Keratinocyte (primary cell): ENCODE measurements at regions not wholly inside any gene's neighbourhood (a gene's known extent, or its start where the extent isn't known, plus 50 kb on each side); places are given as distances from the start of the nearest gene placed in this dataset.

Experiments
- DNase-seq: peaks from one replicate; pipeline ENCODE4 v3.0.0-alpha.2; 2011; ENCODE audit warnings: low read depth, missing footprints, low spot score
- FAIRE-seq: peaks from 2 replicates; lab custom pipeline; 2011; peaks lifted over from hg19 to GRCh38; lab: Jason Lieb, UNC
- H2AFZ ChIP-seq: 2 replicates; pipeline ENCODE4 v1.6.0; 2012; ENCODE audit warnings: low read length, control low read depth, inconsistent platforms; ENCODE audit not compliant: control insufficient read depth
- H3K27ac ChIP-seq: 2 replicates; pipeline ENCODE4 v1.5.1; 2011; ENCODE audit warnings: low read length; ENCODE audit not compliant: control insufficient read depth, insufficient read depth
- H3K27me3 ChIP-seq: 3 replicates; pipeline ENCODE4 v1.6.0; 2011; ENCODE audit warnings: low read length; ENCODE audit not compliant: control insufficient read depth, insufficient read depth; ENCODE audit errors: extremely low read depth
- H3K36me3 ChIP-seq, 2 experiments: 2 replicates in 1 of 2; 3 replicates in 1 of 2; pipeline ENCODE4 v1.5.1; 2011; ENCODE audit warnings: low read length in 2 of 2, mild to moderate bottlenecking in 1 of 2; ENCODE audit not compliant: control insufficient read depth in 2 of 2, insufficient read depth in 2 of 2; ENCODE audit errors: extremely low read depth in 1 of 2
- H3K4me1 ChIP-seq: 3 replicates; pipeline ENCODE4 v1.5.1; 2011; ENCODE audit warnings: low read length; ENCODE audit not compliant: control insufficient read depth, insufficient read depth; ENCODE audit errors: extremely low read depth
- H3K4me2 ChIP-seq: 3 replicates; pipeline ENCODE4 v1.6.0; 2011; ENCODE audit warnings: low read depth, low read length; ENCODE audit not compliant: control insufficient read depth, insufficient read depth; ENCODE audit errors: extremely low read depth
- H3K4me3 ChIP-seq, 3 experiments: fragments of 200-600 bp in 1 of 3; sonication (generic) in 1 of 3; 2 replicates in 2 of 3; 3 replicates in 1 of 3; pipeline ENCODE4 v1.5.1; 2011 to 2016; ENCODE audit warnings: low read length in 3 of 3, mild to moderate bottlenecking in 3 of 3, control low read depth in 2 of 3, inconsistent platforms in 1 of 3, low read depth in 1 of 3, mixed read lengths in 1 of 3, mixed run types in 1 of 3, moderate library complexity in 1 of 3; ENCODE audit not compliant: control insufficient read depth in 2 of 3, insufficient read depth in 2 of 3; ENCODE audit errors: extremely low read depth in 1 of 3
- H3K79me2 ChIP-seq: 2 replicates; pipeline ENCODE4 v1.6.0; 2012; ENCODE audit warnings: low read length; ENCODE audit not compliant: control insufficient read depth, insufficient read depth
- H3K9ac ChIP-seq: 3 replicates; pipeline ENCODE4 v1.6.0; 2011; ENCODE audit warnings: low read length; ENCODE audit not compliant: control insufficient read depth, insufficient read depth; ENCODE audit errors: extremely low read depth
- H3K9me1 ChIP-seq: 3 replicates; pipeline ENCODE4 v1.6.0; 2011; ENCODE audit warnings: low read length; ENCODE audit not compliant: control insufficient read depth, insufficient read depth; ENCODE audit errors: extremely low read depth
- H3K9me3 ChIP-seq: 2 replicates; pipeline ENCODE4 v1.5.1; 2012; ENCODE audit warnings: low read depth, low read length; ENCODE audit not compliant: control insufficient read depth
- H4K20me1 ChIP-seq: 3 replicates; pipeline ENCODE4 v1.6.0; 2011; ENCODE audit warnings: low read length; ENCODE audit not compliant: control insufficient read depth, insufficient read depth; ENCODE audit errors: extremely low read depth
- CTCF ChIP-seq, 3 experiments: IDR thresholded peaks in 1 of 3; conservative IDR thresholded peaks in 1 of 3; optimal IDR thresholded peaks in 1 of 3; 2 replicates in 2 of 3; 3 replicates in 1 of 3; pipeline versions ENCODE3 to v1.5.1; 2011; ENCODE audit warnings: low read length in 3 of 3, mild to moderate bottlenecking in 3 of 3, moderate library complexity in 2 of 3, control low read depth in 1 of 3, inconsistent platforms in 1 of 3; ENCODE audit not compliant: insufficient read depth in 2 of 3; ENCODE audit errors: extremely low read depth in 1 of 3
- EZH2 ChIP-seq: IDR thresholded peaks from one replicate; pipeline ENCODE4 v1.6.1; 2012; ENCODE audit warnings: inconsistent platforms, mild to moderate bottlenecking, low read length, moderate library complexity
- dilution Hi-C: fragments of 300-500 bp; cut with MboI; formaldehyde crosslinking; loops from one replicate; pipeline ENCODE4 v1.7.0; 2020; ENCODE audit warnings: low sequenced_read_pairs; ENCODE audit not compliant: extremely low pct_ligation_motif_present

DNA sequence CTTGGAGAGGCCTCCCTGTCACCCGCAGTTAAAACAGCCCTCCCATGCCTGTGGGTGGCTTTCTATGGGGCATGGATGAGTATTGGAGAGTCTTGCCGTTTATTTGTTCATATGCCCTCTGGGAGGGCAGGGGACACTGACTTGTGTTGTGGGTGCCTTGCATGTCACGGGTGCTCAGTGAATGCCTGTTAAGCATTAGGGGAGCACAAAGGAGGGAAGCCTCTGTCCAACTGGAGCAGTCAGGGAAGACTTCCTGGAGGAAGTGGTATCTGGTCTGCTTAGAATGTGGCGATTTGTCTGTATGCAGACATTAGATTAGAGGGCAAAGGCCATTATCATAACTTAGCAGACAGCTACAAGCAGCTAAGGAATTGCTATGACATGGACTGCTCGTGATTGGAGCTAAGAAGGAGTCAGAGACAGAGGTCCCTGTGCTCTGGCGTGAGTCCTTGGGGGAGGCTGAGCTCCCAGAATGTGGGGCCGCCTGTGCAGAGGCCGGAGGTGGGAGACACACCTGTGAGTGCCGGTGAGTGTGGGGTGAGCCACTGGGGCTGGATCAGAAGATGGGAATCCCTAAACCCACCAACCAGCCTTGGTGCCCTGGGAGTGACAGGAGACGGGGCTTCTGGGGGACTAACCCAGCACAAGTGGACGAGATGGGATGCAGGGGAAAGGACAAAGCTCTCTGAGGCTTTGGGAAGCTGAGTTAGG, 286.1 kb downstream of the SEC14L1 start:
- Histone ChIP-seq H4K20me1 (peaks cover 56% of the 10 kb centered on the region), H3K4me2 (peak overlapping the region; percentile 58)

DNA sequence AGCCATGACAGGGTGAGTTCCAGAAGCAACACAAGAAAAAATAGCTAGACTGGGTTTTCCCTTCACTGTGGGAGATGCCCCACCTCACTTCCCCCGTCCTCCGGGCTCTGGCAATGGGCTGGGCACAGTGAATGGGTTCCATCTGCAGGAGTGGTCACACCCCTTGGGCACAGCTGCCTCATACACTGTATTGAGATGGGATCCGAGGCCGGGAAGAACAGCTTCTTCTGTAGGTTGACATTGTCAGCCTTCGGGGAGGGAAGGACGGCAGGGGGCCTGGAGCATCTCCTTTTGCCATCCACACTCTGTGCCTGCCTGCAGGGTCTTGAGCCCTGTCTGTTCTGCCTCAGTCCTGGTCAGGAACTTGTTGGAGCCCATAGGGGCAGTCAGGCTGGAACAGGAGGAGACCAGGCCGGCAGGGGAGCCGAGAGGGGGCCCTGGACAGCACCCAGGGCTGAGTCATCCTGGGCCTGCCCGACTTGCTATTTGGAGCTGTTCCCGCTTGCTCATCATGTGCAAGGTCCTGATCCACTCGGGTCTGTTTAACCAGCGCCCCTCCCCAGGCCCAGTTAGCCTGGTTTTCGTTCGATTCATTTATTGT, 286.7 kb downstream of the SEC14L1 start:
- Histone ChIP-seq H4K20me1 (peaks cover 59% of the 10 kb centered on the region), H3K36me3 (peaks cover 8 to 23% of the 10 kb centered on the region in 2 experiments), H3K4me1 (peaks cover 62% of the 10 kb centered on the region), H3K9me1 (peaks cover 4% of the 10 kb centered on the region), H3K9ac (peak overlapping the region; percentile 65), H3K79me2 (peaks cover 78% of the 10 kb centered on the region), H2AFZ (no peak overlapping the region), H3K9me3 (no peaks in the 10 kb centered on the region), H3K27ac (peak overlapping the region; percentile 82), H3K4me3 (no peak overlapping the region), H3K4me2 (peak overlapping the region; percentile 58), H3K27me3 (no peaks in the 10 kb centered on the region)
- dilution Hi-C loops: no loop called here
- FAIRE-seq (peak; percentile 78), DNase-seq (no peak)
- no peak for TF ChIP-seq CTCF (optimal IDR thresholded peaks at IDR 0.05 in 1 of 3, IDR thresholded peaks at IDR 0.05 in 1 of 3, conservative IDR thresholded peaks at IDR 0.05 in 1 of 3; ENCODE audit: extremely low read depth in 1 of 3, insufficient read depth in 2 of 3, low read length in 3 of 3)
- TF ChIP-seq EZH2: no peak

More for the DNA sequence above, 286.1 kb downstream of the SEC14L1 start:
- Histone ChIP-seq H3K9me1 (peaks cover 4% of the 10 kb centered on the region), H3K4me3 (peak overlapping the region in 1 of 3 experiments; percentile 2), H3K9me3 (no peaks in the 10 kb centered on the region), H3K9ac (peak overlapping the region; percentile 65), H3K27ac (peak overlapping the region; percentile 82), H3K36me3 (peaks cover 5 to 21% of the 10 kb centered on the region in 2 experiments), H2AFZ (no peak overlapping the region), H3K4me1 (peaks cover 68% of the 10 kb centered on the region), H3K79me2 (peaks cover 72% of the 10 kb centered on the region), H3K27me3 (no peaks in the 10 kb centered on the region)
- TF ChIP-seq EZH2 (no peak), CTCF (optimal IDR thresholded peaks at IDR 0.05 in 1 of 3, IDR thresholded peaks at IDR 0.05 in 1 of 3, conservative IDR thresholded peaks at IDR 0.05 in 1 of 3; ENCODE audit: extremely low read depth in 1 of 3, insufficient read depth in 2 of 3, low read length in 3 of 3) (no peak)
- DNase-seq: no peak
- dilution Hi-C loops: no loop called here
- peak; percentile 75 for FAIRE-seq
